ENCODE measurements at regions not wholly inside any gene's neighbourhood (a gene's known extent, or its start where the extent isn't known, plus 50 kb on each side); places are given as distances from the start of the nearest gene placed in this dataset.
"Not testable (repeated sequence)": the region's sequence is repeated elsewhere in the genome, so short reads cannot be mapped to it uniquely, and the experiment has no call there.

- peaks cover 4 to 14% of the 10 kb centered on the region in 2 donors for H3K36me3 Mint-ChIP-seq
- H3K27ac Mint-ChIP-seq = no peak overlapping the region
- ATAC-seq (no peak), DNase-seq (ENCODE audit: low spot score in 2 of 2) (no peak)
- H3K9me3 Mint-ChIP-seq = peaks cover 10 to 21% of the 10 kb centered on the region in 2 donors
Measured at GRCh38 chr12:131420867-131421447, 289.9 kb upstream of the SFSWAP start.

GRCh38 chr12:131421509-131422186 is 289.2 kb upstream of the SFSWAP start:
- ATAC-seq (no peak), DNase-seq (ENCODE audit: low spot score in 2 of 2) (no peak)
- peaks cover 10 to 21% of the 10 kb centered on the region in 2 donors for H3K9me3 Mint-ChIP-seq
- H3K36me3 Mint-ChIP-seq = peaks cover 4 to 14% of the 10 kb centered on the region in 2 donors
- no peak overlapping the region for H3K27ac Mint-ChIP-seq

GRCh38 chr12:131422187-131422520 is 288.7 kb upstream of the SFSWAP start:
- Mint-ChIP-seq H3K36me3 (peaks cover 4 to 14% of the 10 kb centered on the region in 2 donors), H3K9me3 (peaks cover 10 to 21% of the 10 kb centered on the region in 2 donors), H3K27ac (no peak overlapping the region)
- DNase-seq (ENCODE audit: low spot score in 2 of 2) (no peak), ATAC-seq (no peak)

GRCh38 chr12:131422744-131423143 is 288.1 kb upstream of the SFSWAP start:
- Mint-ChIP-seq H3K36me3 (peaks cover 4 to 14% of the 10 kb centered on the region in 2 donors), H3K27ac (no peak overlapping the region), H3K9me3 (peaks cover 10 to 21% of the 10 kb centered on the region in 2 donors)
- DNase-seq (ENCODE audit: low spot score in 2 of 2) = no peak
- no peak for ATAC-seq

- peaks cover 4 to 14% of the 10 kb centered on the region in 2 donors for H3K36me3 Mint-ChIP-seq
- ATAC-seq = no peak
- H3K27ac Mint-ChIP-seq = no peak overlapping the region
- no peak for DNase-seq (ENCODE audit: low spot score in 2 of 2)
- H3K9me3 Mint-ChIP-seq = peaks cover 10 to 21% of the 10 kb centered on the region in 2 donors
Measured at GRCh38 chr12:131424270-131424669, 286.6 kb upstream of the SFSWAP start.

GRCh38 chr12:131425112-131426075 is 285.5 kb upstream of the SFSWAP start:
- peaks cover 4 to 18% of the 10 kb centered on the region in 2 donors for H3K36me3 Mint-ChIP-seq

GRCh38 chr12:131428091-131428685 is 282.7 kb upstream of the SFSWAP start:
- peak in 1 of 2 donors; percentile 43 for DNase-seq (ENCODE audit: low spot score in 2 of 2)
- H3K36me3 Mint-ChIP-seq = peaks cover 8 to 18% of the 10 kb centered on the region in 2 donors
- H3K9me3 Mint-ChIP-seq = peaks cover 10 to 14% of the 10 kb centered on the region in 2 donors
- no peak for ATAC-seq
- H3K27ac Mint-ChIP-seq = no peak overlapping the region

More at GRCh38 chr12:131425112-131426075, 285.5 kb upstream of the SFSWAP start:
- Mint-ChIP-seq H3K9me3 (peaks cover 10 to 21% of the 10 kb centered on the region in 2 donors), H3K27ac (no peak overlapping the region)
- ATAC-seq = no peak
- DNase-seq (ENCODE audit: low spot score in 2 of 2) = no peak

GRCh38 chr12:131429221-131429620 is 281.7 kb upstream of the SFSWAP start:
- H3K27ac Mint-ChIP-seq; H3K9me3 Mint-ChIP-seq; DNase-seq (ENCODE audit: low spot score in 2 of 2); ATAC-seq; H3K36me3 Mint-ChIP-seq: not testable (repeated sequence)

- not testable (repeated sequence) for H3K27ac Mint-ChIP-seq; H3K36me3 Mint-ChIP-seq; DNase-seq (ENCODE audit: low spot score in 2 of 2); ATAC-seq; H3K9me3 Mint-ChIP-seq
Measured at GRCh38 chr12:131429697-131430096, 281.2 kb upstream of the SFSWAP start.

GRCh38 chr12:131430158-131430742 is 280.6 kb upstream of the SFSWAP start:
- H3K9me3 Mint-ChIP-seq = peaks cover 3 to 4% of the 10 kb centered on the region in 2 donors
- H3K27ac Mint-ChIP-seq = no peak overlapping the region
- H3K36me3 Mint-ChIP-seq = peaks cover 4 to 9% of the 10 kb centered on the region in 2 donors
- no peak for DNase-seq (ENCODE audit: low spot score in 2 of 2)
- no peak for ATAC-seq

GRCh38 chr12:131431126-131431655 is 279.7 kb upstream of the SFSWAP start:
- peak in 1 of 2 donors; percentile 25 for DNase-seq (ENCODE audit: low spot score in 2 of 2)
- not testable (repeated sequence) for ATAC-seq, H3K27ac Mint-ChIP-seq, H3K36me3 Mint-ChIP-seq, H3K9me3 Mint-ChIP-seq

GRCh38 chr12:131432532-131433260 is 278.2 kb upstream of the SFSWAP start:
- DNase-seq (ENCODE audit: low spot score in 2 of 2) (peak in 1 of 2 donors; percentile 28), ATAC-seq (no peak)
- Mint-ChIP-seq H3K36me3 (peaks cover 4 to 9% of the 10 kb centered on the region in 2 donors), H3K27ac (no peak overlapping the region), H3K9me3 (no peaks in the 10 kb centered on the region)

GRCh38 chr12:131434208-131435125 is 276.4 kb upstream of the SFSWAP start:
- ATAC-seq (peak in 1 of 2 donors; percentile 81), DNase-seq (ENCODE audit: low spot score in 2 of 2) (no peak)
- H3K27ac Mint-ChIP-seq = no peak overlapping the region
- H3K36me3 Mint-ChIP-seq = peaks cover 4 to 9% of the 10 kb centered on the region in 2 donors
- H3K9me3 Mint-ChIP-seq = no peaks in the 10 kb centered on the region

- Mint-ChIP-seq H3K36me3 (no peaks in the 10 kb centered on the region), H3K9me3 (no peaks in the 10 kb centered on the region), H3K27ac (no peak overlapping the region)
- DNase-seq (ENCODE audit: low spot score in 2 of 2) (no peak), ATAC-seq (no peak)
Measured at GRCh38 chr12:131436922-131437705, 273.8 kb upstream of the SFSWAP start.
